Calu3 (cell line): ENCODE measurements at regions not wholly inside any gene's neighbourhood (a gene's known extent, or its start where the extent isn't known, plus 50 kb on each side); places are given as distances from the start of the nearest gene placed in this dataset.

ENCODE experiments used
- BruUV-seq: library from RNA; stranded (reverse); fragments of 400-500 nt; replicated peaks from 2 replicates; lab custom pipeline; 2021; lab: Mats Ljungman, UMichigan
- CTCF ChIA-PET: fragments of 300-600 bp; sonication (Branson Sonifier 250); formaldehyde crosslinking; loops from one replicate; lab custom pipeline; 2022; ENCODE audit warnings: antibody characterized with exemption; lab: Charles Lee
- DNase-seq: peaks from one replicate; pipeline ENCODE4 v3.0.0; 2022
- H3K27ac Mint-ChIP-seq: one replicate; pipeline ENCODE4 v1.8.0; 2022; ENCODE audit warnings: mixed read lengths; ENCODE audit not compliant: unreplicated experiment
- H3K27me3 Mint-ChIP-seq: one replicate; pipeline ENCODE4 v1.8.0; 2022; ENCODE audit warnings: mixed read lengths; ENCODE audit not compliant: unreplicated experiment
- H3K36me3 Mint-ChIP-seq: one replicate; pipeline ENCODE4 v1.8.0; 2022; ENCODE audit warnings: mild to moderate bottlenecking, moderate library complexity, mixed read lengths; ENCODE audit not compliant: insufficient read depth, unreplicated experiment
- H3K4me1 Mint-ChIP-seq: one replicate; pipeline ENCODE4 v1.8.0; 2022; ENCODE audit warnings: mild to moderate bottlenecking, low read depth, mixed read lengths; ENCODE audit not compliant: unreplicated experiment
- H3K4me3 Mint-ChIP-seq: one replicate; pipeline ENCODE4 v1.8.0; 2022; ENCODE audit warnings: mild to moderate bottlenecking, low read depth, moderate library complexity, mixed read lengths; ENCODE audit not compliant: unreplicated experiment
- H3K9me3 Mint-ChIP-seq: one replicate; pipeline ENCODE4 v1.8.0; 2022; ENCODE audit warnings: low read depth, mixed read lengths; ENCODE audit not compliant: unreplicated experiment
- CTCF ChIP-seq: fragments of 200-600 bp; IDR thresholded peaks from one replicate; pipeline ENCODE4 v1.8.0; 2022; ENCODE audit warnings: antibody characterized with exemption; ENCODE audit not compliant: unreplicated experiment
- intact Hi-C: fragments of 100-400 bp; cut with micrococcal nuclease; formaldehyde crosslinking; loops from one replicate; pipeline ENCODE4 v1.10.0; 2022; ENCODE audit not compliant: unreplicated experiment

GRCh38 chr14:29232711-29233110 is 466.1 kb downstream of the FOXG1 start:
- H3K9me3 Mint-ChIP-seq, result no peaks in the 10 kb centered on the region
- H3K36me3 Mint-ChIP-seq, result no peaks in the 10 kb centered on the region
- TF ChIP-seq CTCF, result no peak
- intact Hi-C loops, result no loop called here
- H3K27ac Mint-ChIP-seq, result no peak overlapping the region
- CTCF ChIA-PET, result no interaction called here
- no peaks in the 10 kb centered on the region for H3K27me3 Mint-ChIP-seq
- H3K4me1 Mint-ChIP-seq, result peaks cover 13% of the 10 kb centered on the region
- H3K4me3 Mint-ChIP-seq, result no peak overlapping the region
- DNase-seq, result no peak
- no TSS peak for BruUV-seq

- no peaks in the 10 kb centered on the region for H3K36me3 Mint-ChIP-seq
- H3K4me1 Mint-ChIP-seq, result peaks cover 13% of the 10 kb centered on the region
- intact Hi-C loops, result no loop called here
- TF ChIP-seq CTCF, result no peak
- no peak overlapping the region for H3K4me3 Mint-ChIP-seq
- H3K9me3 Mint-ChIP-seq, result no peaks in the 10 kb centered on the region
- no TSS peak for BruUV-seq
- DNase-seq, result no peak
- no peak overlapping the region for H3K27ac Mint-ChIP-seq
- no peaks in the 10 kb centered on the region for H3K27me3 Mint-ChIP-seq
- CTCF ChIA-PET, result no interaction called here
Measured at GRCh38 chr14:29233188-29233587, 466.6 kb downstream of the FOXG1 start.

GRCh38 chr14:29235991-29236390 is 469.4 kb downstream of the FOXG1 start:
- no TSS peak for BruUV-seq
- Mint-ChIP-seq H3K27me3 (no peaks in the 10 kb centered on the region), H3K27ac (no peak overlapping the region), H3K4me3 (no peak overlapping the region), H3K4me1 (peaks cover 13% of the 10 kb centered on the region), H3K9me3 (no peaks in the 10 kb centered on the region), H3K36me3 (no peaks in the 10 kb centered on the region)
- no peak for DNase-seq
- no peak for TF ChIP-seq CTCF
- CTCF ChIA-PET, result no interaction called here
- intact Hi-C loops, result no loop called here

- Mint-ChIP-seq H3K27ac (no peak overlapping the region), H3K4me3 (no peak overlapping the region), H3K27me3 (no peaks in the 10 kb centered on the region), H3K36me3 (no peaks in the 10 kb centered on the region), H3K9me3 (no peaks in the 10 kb centered on the region), H3K4me1 (peaks cover 13% of the 10 kb centered on the region)
- intact Hi-C loops, result no loop called here
- CTCF ChIA-PET, result no interaction called here
- no peak for DNase-seq
- BruUV-seq, result no TSS peak
- TF ChIP-seq CTCF, result no peak
Measured at GRCh38 chr14:29236401-29236800, 469.8 kb downstream of the FOXG1 start.
